ENCODE measurements at regions not wholly inside any gene's neighbourhood (a gene's known extent, or its start where the extent isn't known, plus 50 kb on each side); places are given as distances from the start of the nearest gene placed in this dataset.

- TF ChIP-seq EZH2 (IDR thresholded peaks at IDR 0.05; ENCODE audit: insufficient read depth, low read length) = no peak
- no peak for TF ChIP-seq CTCF (IDR thresholded peaks at IDR 0.05; ENCODE audit: insufficient read depth, low read depth, low read length)
Observed at GRCh38 chr1:3981746-3982505, 81.9 kb upstream of the C1orf174 start.
